ENCODE measurements at regions not wholly inside any gene's neighbourhood (a gene's known extent, or its start where the extent isn't known, plus 50 kb on each side); places are given as distances from the start of the nearest gene placed in this dataset.

GRCh38 chr13:107421028-107421427 is 794.3 kb downstream of the LIG4 start:
- TF ChIP-seq POLR2A (IDR thresholded peaks at IDR 0.05; ENCODE audit: extremely low read depth, insufficient read length) (no peak), CTCF (IDR thresholded peaks at IDR 0.05; ENCODE audit: low read depth, low read length) (no peak)
- no peak for DNase-seq (ENCODE audit: low read depth)
- H3K4me3 ChIP-seq (ENCODE audit: low read depth, low read length): no peak overlapping the region

- no peak for DNase-seq (ENCODE audit: low read depth)
- no peak overlapping the region for H3K4me3 ChIP-seq (ENCODE audit: low read depth, low read length)
- TF ChIP-seq MAX (IDR thresholded peaks at IDR 0.05; ENCODE audit: low read depth, low read length) (no peak), MYC (IDR thresholded peaks at IDR 0.05; ENCODE audit: low read depth, low read length) (no peak), CTCF (IDR thresholded peaks at IDR 0.05; ENCODE audit: low read depth, low read length) (no peak), POLR2A (IDR thresholded peaks at IDR 0.05; ENCODE audit: extremely low read depth, insufficient read length) (no peak)
Measured at GRCh38 chr13:107413005-107413404, 802.3 kb downstream of the LIG4 start.

- H3K4me3 ChIP-seq (ENCODE audit: low read depth, low read length): no peak overlapping the region
- no peak for TF ChIP-seq CTCF (IDR thresholded peaks at IDR 0.05; ENCODE audit: low read depth, low read length)
- TF ChIP-seq MYC (IDR thresholded peaks at IDR 0.05; ENCODE audit: low read depth, low read length): no peak
- no peak for DNase-seq (ENCODE audit: low read depth)
Measured at GRCh38 chr13:107407074-107407473, 808.3 kb downstream of the LIG4 start.

GRCh38 chr13:107395927-107396662 is 819.2 kb downstream of the LIG4 start:
- TF ChIP-seq MYC (IDR thresholded peaks at IDR 0.05; ENCODE audit: low read depth, low read length): no peak
- TF ChIP-seq CTCF (IDR thresholded peaks at IDR 0.05; ENCODE audit: low read depth, low read length): no peak
- TF ChIP-seq MAX (IDR thresholded peaks at IDR 0.05; ENCODE audit: low read depth, low read length): no peak
- TF ChIP-seq POLR2A (IDR thresholded peaks at IDR 0.05; ENCODE audit: extremely low read depth, insufficient read length): no peak
- no peak overlapping the region for H3K4me3 ChIP-seq (ENCODE audit: low read depth, low read length)
- DNase-seq (ENCODE audit: low read depth): no peak

- no peak overlapping the region for H3K4me3 ChIP-seq (ENCODE audit: low read depth, low read length)
- TF ChIP-seq POLR2A (IDR thresholded peaks at IDR 0.05; ENCODE audit: extremely low read depth, insufficient read length) (no peak), CTCF (IDR thresholded peaks at IDR 0.05; ENCODE audit: low read depth, low read length) (no peak), MYC (IDR thresholded peaks at IDR 0.05; ENCODE audit: low read depth, low read length) (no peak), MAX (IDR thresholded peaks at IDR 0.05; ENCODE audit: low read depth, low read length) (no peak)
- no peak for DNase-seq (ENCODE audit: low read depth)
Measured at GRCh38 chr13:107392205-107392604, 823.1 kb downstream of the LIG4 start.

- no peak for DNase-seq (ENCODE audit: low read depth)
Measured at GRCh38 chr13:107387525-107387924, 819.6 kb upstream of the ARGLU1 start.

More at GRCh38 chr13:107387525-107387924, 819.6 kb upstream of the ARGLU1 start:
- TF ChIP-seq MYC (IDR thresholded peaks at IDR 0.05; ENCODE audit: low read depth, low read length): no peak
- no peak for TF ChIP-seq POLR2A (IDR thresholded peaks at IDR 0.05; ENCODE audit: extremely low read depth, insufficient read length)
- no peak for TF ChIP-seq CTCF (IDR thresholded peaks at IDR 0.05; ENCODE audit: low read depth, low read length)
- no peak overlapping the region for H3K4me3 ChIP-seq (ENCODE audit: low read depth, low read length)

Data from NB4 (cell line).